GM21825 (cell line): ENCODE measurements at regions not wholly inside any gene's neighbourhood (a gene's known extent, or its start where the extent isn't known, plus 50 kb on each side); places are given as distances from the start of the nearest gene placed in this dataset.

Experiments
- ATAC-seq: cut with Tn5 transposase; IDR thresholded peaks from one replicate; pipeline ENCODE4 v1.9.1; 2021; ENCODE audit warnings: mild to moderate bottlenecking, moderate library complexity; ENCODE audit not compliant: unreplicated experiment

GRCh38 chr6:90925726-90926125 lies 338.9 kb upstream of the MAP3K7 start:
- ATAC-seq, result no peak

GRCh38 chr6:90922325-90922724 lies 335.5 kb upstream of the MAP3K7 start:
- no peak for ATAC-seq

GRCh38 chr6:90918361-90918760 lies 331.5 kb upstream of the MAP3K7 start:
- ATAC-seq, result no peak

GRCh38 chr6:90917376-90917775 lies 330.5 kb upstream of the MAP3K7 start:
- no peak for ATAC-seq

- no peak for ATAC-seq
These were observed 330.1 kb upstream of the MAP3K7 start for GRCh38 chr6:90916968-90917367.

- no peak for ATAC-seq
These were observed 328.5 kb upstream of the MAP3K7 start for GRCh38 chr6:90915224-90915915.

- no peak for ATAC-seq
These were observed 327.4 kb upstream of the MAP3K7 start for GRCh38 chr6:90914312-90914711.

GRCh38 chr6:90913266-90913960 lies 326.5 kb upstream of the MAP3K7 start:
- ATAC-seq, result no peak

- ATAC-seq, result no peak
These were observed 324.8 kb upstream of the MAP3K7 start for GRCh38 chr6:90911642-90912041.

GRCh38 chr6:90910893-90911292 lies 324.0 kb upstream of the MAP3K7 start:
- no peak for ATAC-seq

- no peak for ATAC-seq
These were observed 321.2 kb upstream of the MAP3K7 start for GRCh38 chr6:90907931-90908655.

- no peak for ATAC-seq
These were observed 318.5 kb upstream of the MAP3K7 start for GRCh38 chr6:90905351-90905750.

GRCh38 chr6:90900034-90900433 lies 313.2 kb upstream of the MAP3K7 start:
- ATAC-seq, result no peak

- no peak for ATAC-seq
These were observed 311.9 kb upstream of the MAP3K7 start for GRCh38 chr6:90898763-90899162.

- ATAC-seq, result no peak
These were observed 309.2 kb upstream of the MAP3K7 start for GRCh38 chr6:90896075-90896547.

GRCh38 chr6:90895299-90896074 lies 308.6 kb upstream of the MAP3K7 start:
- ATAC-seq, result no peak

- ATAC-seq, result no peak
These were observed 307.6 kb upstream of the MAP3K7 start for GRCh38 chr6:90894285-90895130.

- no peak for ATAC-seq
These were observed 306.5 kb upstream of the MAP3K7 start for GRCh38 chr6:90893400-90893799.

- ATAC-seq, result no peak
These were observed 305.4 kb upstream of the MAP3K7 start for GRCh38 chr6:90892271-90892670.

- ATAC-seq, result no peak
These were observed 304.5 kb upstream of the MAP3K7 start for GRCh38 chr6:90891355-90891754.
